Activated CD4-positive, alpha-beta T cell treated with anti-CD3 and anti-CD28 coated beads for 4 hours (primary cell): ENCODE measurements at regions not wholly inside any gene's neighbourhood (a gene's known extent, or its start where the extent isn't known, plus 50 kb on each side); places are given as distances from the start of the nearest gene placed in this dataset.
"Not testable (repeated sequence)": the region's sequence is repeated elsewhere in the genome, so short reads cannot be mapped to it uniquely, and the experiment has no call there.

Source experiments
- DNase-seq, 2 donors: peaks; one replicate each; pipeline ENCODE4 v3.0.0-alpha.2; 2020

GRCh38 chr14:106346084-106346483, 819.7 kb downstream of the TMEM121 start:
- DNase-seq, result no peak

- DNase-seq, result no peak
Measured at GRCh38 chr14:106346534-106347290, 820.3 kb downstream of the TMEM121 start.

- DNase-seq, result no peak
Measured at GRCh38 chr14:106347291-106347778, 821.0 kb downstream of the TMEM121 start.

- DNase-seq, result no peak
Measured at GRCh38 chr14:106347890-106348755, 821.7 kb downstream of the TMEM121 start.

- DNase-seq, result peak; percentile 37 to 91
Measured at GRCh38 chr14:106348873-106349540, 822.6 kb downstream of the TMEM121 start.

DNA sequence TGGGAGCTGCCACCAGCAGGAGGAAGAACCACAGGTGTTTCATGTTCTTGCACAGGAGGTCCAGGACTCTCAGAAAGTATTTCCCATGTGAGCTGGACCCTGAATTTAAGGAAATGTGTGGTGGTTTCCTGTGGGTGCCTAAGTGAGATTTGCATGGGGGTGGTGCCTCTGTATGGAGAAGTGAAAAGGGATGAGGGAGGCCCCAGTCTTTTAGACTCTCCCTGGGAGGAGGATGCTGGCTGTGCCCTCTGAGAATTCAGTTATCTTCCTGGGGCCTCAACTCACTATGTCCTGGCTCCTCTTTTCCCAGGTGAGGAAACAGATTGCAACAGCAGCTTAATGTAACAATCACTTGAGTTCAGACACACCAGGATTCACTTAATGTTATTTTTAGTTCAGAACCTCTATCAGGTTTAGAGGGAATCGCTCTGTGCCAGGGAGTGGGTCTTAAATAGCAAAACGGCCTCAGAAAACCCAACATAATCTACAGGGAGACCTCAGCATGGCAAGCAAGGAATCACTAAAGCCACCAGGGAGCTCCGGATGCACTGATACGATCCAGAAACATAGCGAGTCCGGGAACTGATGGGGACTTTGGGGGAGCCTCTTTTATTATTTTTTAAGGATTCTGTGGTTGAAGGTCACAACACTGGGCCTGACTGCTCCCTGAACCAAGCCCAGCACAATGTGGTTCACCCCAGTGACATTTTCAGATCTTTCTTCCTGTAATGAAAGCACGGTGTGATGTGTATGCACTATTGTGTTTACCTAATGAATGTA, 823.5 kb downstream of the TMEM121 start:
- not testable (repeated sequence) for DNase-seq

DNA sequence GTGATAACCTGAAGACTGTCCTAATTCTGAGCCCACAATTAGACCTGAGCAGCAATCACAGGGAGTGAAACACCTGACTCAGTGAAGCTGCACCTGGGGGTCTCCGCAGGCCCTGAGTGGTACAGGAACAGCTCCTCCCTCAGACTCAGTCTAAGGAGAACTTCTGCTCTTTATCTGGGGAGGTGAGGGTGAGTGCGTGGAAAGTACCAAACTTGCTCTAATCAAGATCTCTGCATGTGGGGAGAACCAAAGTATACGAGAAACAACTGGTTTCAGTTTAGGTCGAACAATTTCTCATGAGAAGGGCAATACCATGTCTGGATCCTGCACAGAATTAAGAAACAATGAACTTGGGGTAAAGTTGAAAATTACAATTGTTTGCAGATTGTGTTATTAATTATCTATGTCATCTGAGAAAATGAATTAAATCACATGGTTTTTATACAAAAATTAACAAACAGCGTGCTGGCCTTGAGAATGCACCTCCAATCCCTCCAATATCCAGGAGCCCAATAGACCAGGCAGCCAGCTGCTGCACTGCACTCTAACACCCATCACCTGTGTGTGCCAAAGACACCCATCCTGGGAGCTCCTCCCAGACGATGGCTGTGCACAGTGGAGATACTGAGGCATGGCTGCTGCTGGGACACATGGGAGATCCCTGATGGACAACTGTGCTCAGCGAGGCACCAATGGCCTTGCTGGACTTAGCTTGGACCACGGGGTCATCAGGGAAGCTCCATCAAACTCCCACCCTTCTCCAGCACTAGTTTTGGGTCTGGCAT, 828.8 kb downstream of the TMEM121 start:
- not testable (repeated sequence) for DNase-seq

DNA sequence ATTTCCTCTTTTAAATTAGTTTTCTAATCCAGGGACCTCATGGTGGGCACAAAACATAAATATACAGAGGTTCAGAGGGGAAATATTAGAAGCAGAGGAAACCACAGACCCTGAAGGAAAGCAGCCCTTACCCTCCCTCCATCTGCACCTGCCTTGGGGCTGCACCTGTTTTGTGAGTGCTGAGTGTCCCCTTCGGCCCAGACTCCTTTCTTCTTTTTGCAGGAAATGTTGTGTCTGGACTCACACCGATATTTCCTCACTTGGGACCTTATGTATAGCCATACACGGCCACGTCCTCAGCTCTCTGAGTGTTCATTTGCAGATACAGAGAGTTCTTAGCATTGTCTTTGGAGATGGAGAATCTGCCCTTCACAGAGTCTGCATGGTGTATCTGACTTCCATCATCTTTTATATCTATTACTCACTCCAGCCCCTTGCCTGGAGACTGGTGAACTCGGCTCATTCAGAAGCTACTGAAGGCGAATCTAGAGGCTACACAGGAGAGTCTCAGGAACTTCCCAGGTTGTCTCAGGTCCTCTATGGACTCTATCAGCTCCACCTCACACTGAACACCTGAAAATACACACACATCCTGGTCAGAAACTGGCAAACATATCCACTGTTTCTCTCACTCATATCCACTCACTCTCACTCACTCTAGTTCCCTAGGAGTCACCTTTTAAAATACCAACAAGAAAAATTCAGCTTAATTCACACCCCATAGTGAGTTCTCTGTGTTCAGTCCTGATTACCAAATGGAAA, 829.7 kb downstream of the TMEM121 start:
- DNase-seq, result not testable (repeated sequence)

DNA sequence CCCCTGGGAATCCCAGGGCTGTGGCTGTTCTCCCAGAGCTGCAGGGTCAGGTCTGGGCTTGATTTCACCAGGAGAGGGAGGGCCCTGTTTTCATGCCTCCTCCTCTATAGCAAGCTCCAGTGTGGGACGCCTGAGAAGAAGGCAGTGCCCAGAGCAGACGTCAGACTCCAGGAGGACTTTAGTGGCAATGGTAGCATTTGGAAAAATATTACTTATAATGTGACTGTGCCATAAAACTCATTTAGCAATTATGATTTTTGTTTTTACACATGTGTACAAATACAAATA, 830.2 kb downstream of the TMEM121 start:
- DNase-seq, result not testable (repeated sequence)

GRCh38 chr14:106359157-106359887, 832.9 kb downstream of the TMEM121 start:
- peak in 1 of 2 donors; percentile 47 for DNase-seq

DNA sequence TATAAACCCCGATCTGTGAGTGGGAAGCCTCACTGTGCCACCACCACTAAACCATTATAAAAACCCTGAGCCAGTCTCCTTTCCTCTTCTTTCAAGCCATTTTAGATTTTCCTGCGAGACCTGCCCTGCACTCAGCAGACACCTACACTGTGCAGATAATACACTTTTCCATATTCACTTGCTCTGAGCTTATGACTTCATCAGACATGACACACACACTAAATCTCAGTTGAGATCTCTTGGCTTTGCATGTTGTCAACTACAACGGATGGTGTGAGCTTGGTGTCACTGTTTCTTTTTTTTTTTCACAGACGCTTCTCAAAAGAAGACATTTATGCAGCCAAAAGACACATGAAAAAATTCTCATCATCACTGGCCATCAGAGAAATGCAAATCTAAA, 839.0 kb downstream of the TMEM121 start:
- not testable (repeated sequence) for DNase-seq

DNA sequence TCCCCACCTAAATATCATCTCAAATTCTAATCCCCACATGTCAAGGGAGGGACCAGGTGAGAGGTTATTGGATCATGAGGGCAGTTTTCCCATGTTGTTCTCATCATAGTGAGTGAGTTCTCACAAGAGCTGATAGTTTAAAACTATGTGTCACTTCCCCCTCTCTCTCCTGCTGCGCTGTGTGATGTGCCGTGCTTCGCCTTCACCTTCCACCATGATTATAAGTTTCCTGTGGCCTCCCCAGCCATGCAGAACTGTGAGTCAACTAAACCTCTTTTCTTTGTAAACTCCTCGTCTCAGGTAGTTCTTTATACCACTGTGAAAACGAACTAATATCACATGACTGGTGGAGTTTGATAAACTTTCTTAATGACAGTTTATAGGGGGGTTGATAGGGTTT, 839.5 kb downstream of the TMEM121 start:
- not testable (repeated sequence) for DNase-seq

GRCh38 chr14:106366971-106367370, 840.6 kb downstream of the TMEM121 start:
- DNase-seq, result not testable (repeated sequence)

DNA sequence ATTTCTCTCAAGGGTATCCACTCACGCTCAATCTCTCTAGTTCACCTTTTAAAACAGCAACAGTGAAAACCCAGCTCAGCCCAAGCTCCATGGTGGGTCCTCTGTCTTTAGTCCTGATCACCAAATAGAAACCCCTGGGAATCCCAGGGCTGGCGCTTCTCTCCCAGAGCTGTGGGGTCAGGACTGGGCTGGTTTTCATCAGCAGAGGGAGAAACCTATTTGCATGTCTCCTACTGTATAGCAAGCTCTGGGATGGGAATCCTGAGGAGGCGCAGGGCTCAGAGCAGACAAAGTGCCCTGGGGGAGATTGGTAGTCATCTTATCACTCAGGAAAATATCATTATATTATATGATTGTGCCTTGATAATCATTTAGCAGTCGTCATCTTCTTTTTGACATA, 843.1 kb downstream of the TMEM121 start:
- not testable (repeated sequence) for DNase-seq

GRCh38 chr14:106372870-106373652, 846.7 kb downstream of the TMEM121 start:
- peak; percentile 78 to 80 for DNase-seq

DNA sequence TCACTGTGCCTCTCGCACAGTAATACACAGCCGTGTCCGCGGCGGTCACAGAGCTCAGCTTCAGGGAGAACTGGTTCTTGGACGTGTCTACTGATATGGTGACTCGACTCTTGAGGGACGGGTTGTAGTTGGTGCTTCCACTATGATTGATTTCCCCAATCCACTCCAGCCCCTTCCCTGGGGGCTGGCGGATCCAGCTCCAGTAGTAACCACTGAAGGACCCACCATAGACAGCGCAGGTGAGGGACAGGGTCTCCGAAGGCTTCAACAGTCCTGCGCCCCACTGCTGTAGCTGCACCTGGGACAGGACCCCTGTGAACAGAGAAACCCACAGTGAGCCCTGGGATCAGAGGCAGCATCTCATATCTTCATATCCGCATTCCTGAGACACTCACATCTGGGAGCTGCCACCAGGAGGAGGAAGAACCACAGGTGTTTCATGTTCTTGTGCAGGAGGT, 847.3 kb downstream of the TMEM121 start:
- not testable (repeated sequence) for DNase-seq

DNA sequence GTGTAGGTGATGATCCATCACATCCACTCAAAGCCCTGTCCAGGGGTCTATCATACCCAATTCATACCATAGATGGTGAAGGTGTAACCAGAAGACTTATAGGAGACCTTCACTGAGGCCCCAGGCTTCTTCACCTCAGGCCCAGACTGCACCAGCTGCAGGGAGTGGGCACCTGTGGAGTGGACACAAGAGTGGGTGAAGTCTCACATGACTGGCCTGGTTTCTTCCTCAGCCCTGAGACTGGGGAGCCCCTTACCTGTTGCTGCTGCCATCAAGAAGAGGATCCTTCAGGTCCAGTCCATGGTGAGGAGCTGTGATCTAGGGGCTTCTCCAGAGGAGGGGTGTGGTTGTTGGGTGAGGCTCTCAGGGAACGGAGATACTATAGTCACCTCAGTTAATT, 851.0 kb downstream of the TMEM121 start:
- DNase-seq, result no peak

- peak in 1 of 2 donors; percentile 35 for DNase-seq
Measured at GRCh38 chr14:106378191-106378590, 851.8 kb downstream of the TMEM121 start.

DNA sequence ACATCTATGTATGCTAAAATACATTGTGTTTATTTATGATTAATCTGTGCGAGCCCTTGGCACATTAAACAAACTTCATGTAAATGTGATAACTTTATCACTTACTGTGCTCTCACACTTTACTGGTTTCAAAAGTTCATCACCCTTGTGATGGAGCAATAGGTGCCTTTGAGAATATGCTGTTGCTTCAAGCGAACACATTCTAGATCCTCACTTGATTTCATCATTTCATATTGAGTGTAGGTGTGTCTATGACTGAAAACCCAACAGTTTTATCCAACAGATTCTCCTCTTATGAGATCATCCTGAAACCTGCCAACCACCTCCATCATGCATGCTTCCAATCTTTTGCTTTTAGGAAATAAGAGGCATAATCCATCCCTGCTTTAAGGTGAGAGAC, 854.4 kb downstream of the TMEM121 start:
- DNase-seq, result no peak
